ENCODE measurements at regions not wholly inside any gene's neighbourhood (a gene's known extent, or its start where the extent isn't known, plus 50 kb on each side); places are given as distances from the start of the nearest gene placed in this dataset.
"Not testable (repeated sequence)": the region's sequence is repeated elsewhere in the genome, so short reads cannot be mapped to it uniquely, and the experiment has no call there.

DNA sequence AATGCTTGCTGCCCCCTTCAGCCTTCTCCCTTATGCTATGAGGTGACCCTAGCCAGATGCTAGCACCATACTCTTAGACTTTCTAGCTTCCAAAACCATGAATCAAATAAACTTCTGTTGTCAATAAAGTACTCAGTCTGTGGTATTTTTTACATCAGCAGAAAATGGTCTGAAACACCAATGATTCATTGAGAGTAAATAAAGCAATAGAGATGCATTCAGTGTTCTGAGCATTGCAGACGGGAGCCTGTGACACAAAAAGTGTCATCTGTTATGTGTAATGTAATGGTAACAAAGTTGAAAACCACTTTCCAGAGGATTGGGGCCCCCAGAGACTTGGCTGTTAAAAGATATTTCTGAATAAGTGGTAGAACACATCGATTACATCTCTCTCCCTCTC is 758.0 kb upstream of the NRXN1 start:
- no peak overlapping the region for H3K4me3 ChIP-seq (ENCODE audit: low read depth, low read length)
- TF ChIP-seq, protein P1, sequence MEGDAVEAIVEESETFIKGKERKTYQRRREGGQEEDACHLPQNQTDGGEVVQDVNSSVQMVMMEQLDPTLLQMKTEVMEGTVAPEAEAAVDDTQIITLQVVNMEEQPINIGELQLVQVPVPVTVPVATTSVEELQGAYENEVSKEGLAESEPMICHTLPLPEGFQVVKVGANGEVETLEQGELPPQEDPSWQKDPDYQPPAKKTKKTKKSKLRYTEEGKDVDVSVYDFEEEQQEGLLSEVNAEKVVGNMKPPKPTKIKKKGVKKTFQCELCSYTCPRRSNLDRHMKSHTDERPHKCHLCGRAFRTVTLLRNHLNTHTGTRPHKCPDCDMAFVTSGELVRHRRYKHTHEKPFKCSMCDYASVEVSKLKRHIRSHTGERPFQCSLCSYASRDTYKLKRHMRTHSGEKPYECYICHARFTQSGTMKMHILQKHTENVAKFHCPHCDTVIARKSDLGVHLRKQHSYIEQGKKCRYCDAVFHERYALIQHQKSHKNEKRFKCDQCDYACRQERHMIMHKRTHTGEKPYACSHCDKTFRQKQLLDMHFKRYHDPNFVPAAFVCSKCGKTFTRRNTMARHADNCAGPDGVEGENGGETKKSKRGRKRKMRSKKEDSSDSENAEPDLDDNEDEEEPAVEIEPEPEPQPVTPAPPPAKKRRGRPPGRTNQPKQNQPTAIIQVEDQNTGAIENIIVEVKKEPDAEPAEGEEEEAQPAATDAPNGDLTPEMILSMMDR (IDR thresholded peaks at IDR 0.05; ENCODE audit: borderline replicate concordance, insufficient read depth, low read depth, low read length), result no peak

DNA sequence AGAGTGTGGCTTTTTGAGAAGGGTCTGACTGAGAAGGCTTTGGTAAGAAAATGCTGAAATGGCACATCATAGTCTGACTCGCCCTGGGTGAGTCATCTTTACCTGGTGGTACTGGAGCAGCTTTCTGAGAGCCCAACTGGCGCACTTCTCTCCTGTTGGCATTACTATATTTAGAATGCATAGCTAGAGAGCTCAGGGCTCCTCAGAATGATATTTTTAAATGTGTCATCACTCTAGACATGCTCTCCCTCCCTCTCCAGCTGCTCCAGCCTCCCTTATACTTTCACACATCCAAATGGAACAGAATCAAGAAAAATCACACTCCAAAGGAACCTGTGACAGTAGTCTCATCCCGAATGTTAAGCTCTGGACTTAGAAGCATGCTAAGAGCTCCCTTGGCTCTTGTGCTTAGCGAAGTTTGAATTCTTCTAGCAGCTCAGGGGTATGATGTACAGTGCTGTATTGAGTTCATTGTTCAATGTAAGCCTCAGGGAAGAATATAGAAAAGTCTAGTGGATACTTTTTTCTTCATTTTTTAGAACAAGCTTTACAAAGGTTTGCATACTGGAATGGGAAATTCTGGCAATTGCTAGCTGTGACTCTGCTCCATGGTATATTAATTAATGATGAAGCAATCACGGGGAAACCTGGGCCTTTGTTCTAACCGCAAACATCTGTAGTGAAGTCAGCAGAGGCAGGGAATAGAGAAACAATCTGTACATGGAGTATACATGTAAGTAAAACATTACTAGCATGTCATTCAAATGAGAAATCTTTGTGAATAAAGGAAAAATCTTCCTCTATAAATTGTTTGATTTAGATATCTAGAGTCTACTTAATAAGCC is 751.2 kb upstream of the NRXN1 start:
- H3K4me3 ChIP-seq (ENCODE audit: low read depth, low read length), result no peak overlapping the region
- TF ChIP-seq, protein P1 (IDR thresholded peaks at IDR 0.05; ENCODE audit: borderline replicate concordance, insufficient read depth, low read depth, low read length), result no peak

DNA sequence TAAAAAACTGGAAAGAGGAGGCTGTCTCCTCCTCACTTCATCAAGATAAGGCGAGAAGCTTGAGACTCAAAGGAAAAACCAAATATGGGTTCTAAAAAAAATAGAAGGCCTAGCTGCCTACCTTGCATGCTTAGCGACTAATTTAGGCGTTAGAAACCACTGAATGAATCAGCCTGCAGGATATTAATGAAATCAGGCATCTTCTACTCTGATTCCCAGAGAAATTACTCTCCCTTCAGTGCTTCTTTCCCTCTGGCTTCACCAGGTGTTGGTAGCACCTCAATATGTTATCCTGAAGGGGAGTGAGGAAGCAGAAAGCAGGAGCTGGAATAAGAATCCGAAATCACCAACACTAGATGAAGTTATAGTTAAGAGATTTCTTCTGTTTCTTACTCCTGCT is 749.8 kb upstream of the NRXN1 start:
- TF ChIP-seq, protein P1 (IDR thresholded peaks at IDR 0.05; ENCODE audit: borderline replicate concordance, insufficient read depth, low read depth, low read length), result no peak
- H3K4me3 ChIP-seq (ENCODE audit: low read depth, low read length), result no peak overlapping the region

DNA sequence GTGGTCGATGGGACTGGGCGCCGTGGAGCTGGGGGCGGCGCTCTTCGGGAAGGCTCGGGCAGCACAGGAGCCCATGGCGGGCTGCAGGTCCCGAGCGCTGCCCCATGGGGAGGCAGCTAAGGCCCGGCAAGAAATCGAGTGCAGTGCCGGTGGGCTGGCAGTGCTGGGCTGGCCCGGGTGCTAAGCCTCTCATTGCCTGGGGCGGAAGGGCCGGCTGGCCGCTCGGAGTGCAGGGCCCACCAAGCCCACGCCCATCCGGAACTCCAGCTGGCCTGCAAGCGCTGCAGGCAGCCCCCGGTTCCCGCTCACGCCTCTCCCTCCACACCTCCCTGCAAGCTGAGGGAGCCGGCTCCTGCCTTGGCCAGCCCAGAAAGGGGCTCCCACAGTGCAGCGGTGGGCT is 748.4 kb upstream of the NRXN1 start:
- TF ChIP-seq, protein P1 (IDR thresholded peaks at IDR 0.05; ENCODE audit: borderline replicate concordance, insufficient read depth, low read depth, low read length), result no peak
- H3K4me3 ChIP-seq (ENCODE audit: low read depth, low read length), result no peak overlapping the region

DNA sequence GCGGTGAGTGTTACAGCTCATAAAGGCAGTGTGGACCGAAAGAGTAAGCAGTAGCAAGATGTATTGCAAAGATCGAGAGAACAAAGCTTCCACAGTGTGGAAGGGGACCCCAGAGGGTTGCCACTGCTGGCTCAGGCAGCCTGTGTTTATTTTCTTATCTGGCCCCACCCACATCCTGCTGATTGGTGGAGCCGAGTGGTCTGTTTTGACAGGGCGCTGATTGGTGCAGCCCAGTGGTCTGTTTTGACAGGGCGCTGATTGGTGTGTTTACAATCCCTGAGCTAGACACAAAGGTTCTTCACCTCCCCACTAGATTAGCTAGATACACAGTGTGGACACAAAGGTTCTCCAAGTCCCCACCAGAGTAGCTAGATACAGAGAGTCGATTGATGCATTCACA is 747.8 kb upstream of the NRXN1 start:
- H3K4me3 ChIP-seq (ENCODE audit: low read depth, low read length), result not testable (repeated sequence)

DNA sequence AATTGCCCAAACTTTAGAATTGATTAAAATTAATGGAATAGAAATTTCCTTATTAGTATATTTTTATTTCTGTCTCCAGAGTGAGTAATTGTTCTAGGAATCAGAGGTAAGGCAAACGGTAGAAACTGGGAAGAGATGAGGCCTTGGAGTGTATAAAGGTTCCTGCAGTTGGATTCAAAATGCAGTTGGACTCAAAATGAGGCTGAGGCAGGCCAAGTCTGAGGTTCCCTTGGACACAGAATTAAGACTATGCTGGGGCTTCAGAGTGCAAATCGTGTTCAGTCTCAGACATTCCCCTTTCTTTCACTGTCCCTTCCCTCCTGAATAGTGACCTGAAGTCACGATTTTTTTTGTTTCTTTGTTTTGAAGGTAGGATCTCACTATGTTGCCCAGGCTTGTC is 746.9 kb upstream of the NRXN1 start:
- TF ChIP-seq, protein P1 (IDR thresholded peaks at IDR 0.05; ENCODE audit: borderline replicate concordance, insufficient read depth, low read depth, low read length), result no peak
- no peak overlapping the region for H3K4me3 ChIP-seq (ENCODE audit: low read depth, low read length)

DNA sequence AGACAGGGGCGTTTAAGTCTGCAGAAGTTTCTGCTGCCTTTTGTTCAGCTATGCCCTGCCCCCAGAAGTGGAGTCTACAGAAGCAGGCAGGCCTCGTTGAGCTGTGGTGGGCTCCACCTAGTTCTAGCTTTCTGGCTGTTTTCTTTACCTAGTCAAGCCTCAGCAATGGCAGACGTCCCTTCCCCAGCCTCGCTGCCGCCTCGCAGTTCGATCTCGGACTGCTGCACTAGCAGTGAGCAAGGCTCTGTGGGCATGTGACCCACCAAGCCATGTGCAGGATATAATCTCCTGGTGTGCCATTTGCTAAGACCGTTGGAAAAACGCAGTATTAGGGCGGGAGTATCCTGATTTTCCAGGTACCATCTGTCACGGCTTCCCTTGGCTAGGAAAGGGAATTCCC is 742.7 kb upstream of the NRXN1 start:
- H3K4me3 ChIP-seq (ENCODE audit: low read depth, low read length), result not testable (repeated sequence)

DNA sequence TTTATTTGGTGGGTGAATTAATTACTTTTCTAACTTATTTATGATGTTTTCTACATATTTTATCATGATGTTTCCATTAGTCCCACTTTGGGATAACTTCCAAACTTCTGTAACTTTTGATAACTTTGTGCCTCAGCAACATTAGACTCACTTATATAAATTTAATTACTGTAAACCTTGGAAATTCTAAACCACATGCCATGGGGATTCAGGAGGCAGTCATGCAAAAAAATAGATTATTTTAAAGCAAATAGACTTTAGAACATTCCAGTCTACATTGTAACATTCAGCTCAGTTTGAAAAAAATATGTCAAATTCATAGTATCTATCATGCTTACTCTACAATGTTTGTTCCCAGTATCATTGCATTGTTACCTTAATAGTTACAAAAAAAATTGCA is 728.5 kb upstream of the NRXN1 start:
- TF ChIP-seq, protein P1 (IDR thresholded peaks at IDR 0.05; ENCODE audit: borderline replicate concordance, insufficient read depth, low read depth, low read length), result no peak

More for the DNA sequence above, 728.5 kb upstream of the NRXN1 start:
- no peak overlapping the region for H3K4me3 ChIP-seq (ENCODE audit: low read depth, low read length)
